ENCODE measurements at regions not wholly inside any gene's neighbourhood (a gene's known extent, or its start where the extent isn't known, plus 50 kb on each side); places are given as distances from the start of the nearest gene placed in this dataset.

GRCh38 chr2:235378246-235378645 lies 115.6 kb upstream of the AGAP1 start:
- Histone ChIP-seq H3K9ac (ENCODE audit: low read depth, low read length) (no peak overlapping the region), H3K4me1 (ENCODE audit: control insufficient read depth, insufficient read depth, low read length) (no peaks in the 10 kb centered on the region), H3K4me3 (ENCODE audit: low read length) (no peak overlapping the region), H3K9me3 (replicated peaks; ENCODE audit: low read length) (no peaks in the 10 kb centered on the region), H3K27me3 (ENCODE audit: control insufficient read depth, insufficient read depth, low read length) (no peaks in the 10 kb centered on the region), H3K36me3 (ENCODE audit: insufficient read depth, low read length) (no peaks in the 10 kb centered on the region), H3K4me2 (ENCODE audit: low read length) (no peak overlapping the region)

- Histone ChIP-seq H3K36me3 (ENCODE audit: insufficient read depth, low read length) (no peaks in the 10 kb centered on the region), H3K4me1 (ENCODE audit: control insufficient read depth, insufficient read depth, low read length) (no peaks in the 10 kb centered on the region), H3K4me3 (ENCODE audit: low read length) (no peak overlapping the region), H3K9me3 (replicated peaks; ENCODE audit: low read length) (no peaks in the 10 kb centered on the region), H3K9ac (ENCODE audit: low read depth, low read length) (no peak overlapping the region), H3K27me3 (ENCODE audit: control insufficient read depth, insufficient read depth, low read length) (no peaks in the 10 kb centered on the region), H3K4me2 (ENCODE audit: low read length) (no peak overlapping the region)
Observed at GRCh38 chr2:235378944-235379343, 114.9 kb upstream of the AGAP1 start.

- Histone ChIP-seq H3K4me3 (ENCODE audit: low read length) (no peak overlapping the region), H3K9ac (ENCODE audit: low read depth, low read length) (no peak overlapping the region), H3K27me3 (ENCODE audit: control insufficient read depth, insufficient read depth, low read length) (no peaks in the 10 kb centered on the region), H3K9me3 (replicated peaks; ENCODE audit: low read length) (no peaks in the 10 kb centered on the region), H3K4me2 (ENCODE audit: low read length) (no peak overlapping the region), H3K4me1 (ENCODE audit: control insufficient read depth, insufficient read depth, low read length) (no peaks in the 10 kb centered on the region), H3K36me3 (ENCODE audit: insufficient read depth, low read length) (no peaks in the 10 kb centered on the region)
Observed at GRCh38 chr2:235381261-235381912, 112.5 kb upstream of the AGAP1 start.

- no peak overlapping the region for H3K4me3 ChIP-seq (ENCODE audit: low read length)
- H3K4me2 ChIP-seq (ENCODE audit: low read length) = no peak overlapping the region
- no peaks in the 10 kb centered on the region for H3K36me3 ChIP-seq (ENCODE audit: insufficient read depth, low read length)
- no peaks in the 10 kb centered on the region for H3K4me1 ChIP-seq (ENCODE audit: control insufficient read depth, insufficient read depth, low read length)
- H3K9ac ChIP-seq (ENCODE audit: low read depth, low read length) = no peak overlapping the region
- no peaks in the 10 kb centered on the region for H3K27me3 ChIP-seq (ENCODE audit: control insufficient read depth, insufficient read depth, low read length)
- H3K9me3 ChIP-seq (replicated peaks; ENCODE audit: low read length) = no peaks in the 10 kb centered on the region
Observed at GRCh38 chr2:235382179-235382578, 111.7 kb upstream of the AGAP1 start.

- Histone ChIP-seq H3K27me3 (ENCODE audit: control insufficient read depth, insufficient read depth, low read length) (no peaks in the 10 kb centered on the region), H3K4me1 (ENCODE audit: control insufficient read depth, insufficient read depth, low read length) (no peaks in the 10 kb centered on the region), H3K4me3 (ENCODE audit: low read length) (no peak overlapping the region), H3K36me3 (ENCODE audit: insufficient read depth, low read length) (no peaks in the 10 kb centered on the region), H3K9ac (ENCODE audit: low read depth, low read length) (no peak overlapping the region), H3K9me3 (replicated peaks; ENCODE audit: low read length) (no peaks in the 10 kb centered on the region), H3K4me2 (ENCODE audit: low read length) (no peak overlapping the region)
Observed at GRCh38 chr2:235382601-235383000, 111.2 kb upstream of the AGAP1 start.

GRCh38 chr2:235383272-235383843 lies 110.5 kb upstream of the AGAP1 start:
- Histone ChIP-seq H3K9ac (ENCODE audit: low read depth, low read length) (no peak overlapping the region), H3K4me1 (ENCODE audit: control insufficient read depth, insufficient read depth, low read length) (no peaks in the 10 kb centered on the region), H3K4me2 (ENCODE audit: low read length) (no peak overlapping the region), H3K9me3 (replicated peaks; ENCODE audit: low read length) (no peaks in the 10 kb centered on the region), H3K36me3 (ENCODE audit: insufficient read depth, low read length) (no peaks in the 10 kb centered on the region), H3K27me3 (ENCODE audit: control insufficient read depth, insufficient read depth, low read length) (peaks cover 2% of the 10 kb centered on the region), H3K4me3 (ENCODE audit: low read length) (no peak overlapping the region)

- H3K4me1 ChIP-seq (ENCODE audit: control insufficient read depth, insufficient read depth, low read length) = no peaks in the 10 kb centered on the region
- no peaks in the 10 kb centered on the region for H3K9me3 ChIP-seq (replicated peaks; ENCODE audit: low read length)
- no peak overlapping the region for H3K9ac ChIP-seq (ENCODE audit: low read depth, low read length)
- no peak overlapping the region for H3K4me2 ChIP-seq (ENCODE audit: low read length)
- peaks cover 4% of the 10 kb centered on the region for H3K27me3 ChIP-seq (ENCODE audit: control insufficient read depth, insufficient read depth, low read length)
- H3K36me3 ChIP-seq (ENCODE audit: insufficient read depth, low read length) = no peaks in the 10 kb centered on the region
- H3K4me3 ChIP-seq (ENCODE audit: low read length) = no peak overlapping the region
Observed at GRCh38 chr2:235384624-235385023, 109.2 kb upstream of the AGAP1 start.

- peaks cover 17% of the 10 kb centered on the region for H3K4me1 ChIP-seq (ENCODE audit: control insufficient read depth, insufficient read depth, low read length)
- peaks cover 7% of the 10 kb centered on the region for H3K27me3 ChIP-seq (ENCODE audit: control insufficient read depth, insufficient read depth, low read length)
- no peak overlapping the region for H3K4me3 ChIP-seq (ENCODE audit: low read length)
- no peaks in the 10 kb centered on the region for H3K9me3 ChIP-seq (replicated peaks; ENCODE audit: low read length)
- no peak overlapping the region for H3K9ac ChIP-seq (ENCODE audit: low read depth, low read length)
- H3K36me3 ChIP-seq (ENCODE audit: insufficient read depth, low read length) = no peaks in the 10 kb centered on the region
- no peak overlapping the region for H3K4me2 ChIP-seq (ENCODE audit: low read length)
Observed at GRCh38 chr2:235389626-235390025, 104.2 kb upstream of the AGAP1 start.

GRCh38 chr2:235390108-235390815 lies 103.6 kb upstream of the AGAP1 start:
- Histone ChIP-seq H3K4me2 (ENCODE audit: low read length) (peak overlapping the region; percentile 45), H3K9ac (ENCODE audit: low read depth, low read length) (no peak overlapping the region), H3K36me3 (ENCODE audit: insufficient read depth, low read length) (no peaks in the 10 kb centered on the region), H3K4me1 (ENCODE audit: control insufficient read depth, insufficient read depth, low read length) (peaks cover 19% of the 10 kb centered on the region), H3K9me3 (replicated peaks; ENCODE audit: low read length) (no peaks in the 10 kb centered on the region), H3K27me3 (ENCODE audit: control insufficient read depth, insufficient read depth, low read length) (peaks cover 7% of the 10 kb centered on the region), H3K4me3 (ENCODE audit: low read length) (no peak overlapping the region)

- Histone ChIP-seq H3K36me3 (ENCODE audit: insufficient read depth, low read length) (no peaks in the 10 kb centered on the region), H3K9ac (ENCODE audit: low read depth, low read length) (no peak overlapping the region), H3K27me3 (ENCODE audit: control insufficient read depth, insufficient read depth, low read length) (peaks cover 7% of the 10 kb centered on the region), H3K4me2 (ENCODE audit: low read length) (peak overlapping the region; percentile 45), H3K4me1 (ENCODE audit: control insufficient read depth, insufficient read depth, low read length) (peaks cover 19% of the 10 kb centered on the region), H3K9me3 (replicated peaks; ENCODE audit: low read length) (no peaks in the 10 kb centered on the region), H3K4me3 (ENCODE audit: low read length) (no peak overlapping the region)
Observed at GRCh38 chr2:235390816-235391194, 103.0 kb upstream of the AGAP1 start.

GRCh38 chr2:235391921-235392615 lies 101.8 kb upstream of the AGAP1 start:
- H3K4me2 ChIP-seq (ENCODE audit: low read length) = no peak overlapping the region
- H3K36me3 ChIP-seq (ENCODE audit: insufficient read depth, low read length) = no peaks in the 10 kb centered on the region
- peaks cover 7% of the 10 kb centered on the region for H3K27me3 ChIP-seq (ENCODE audit: control insufficient read depth, insufficient read depth, low read length)
- H3K4me3 ChIP-seq (ENCODE audit: low read length) = no peak overlapping the region
- peaks cover 19% of the 10 kb centered on the region for H3K4me1 ChIP-seq (ENCODE audit: control insufficient read depth, insufficient read depth, low read length)
- H3K9me3 ChIP-seq (replicated peaks; ENCODE audit: low read length) = no peaks in the 10 kb centered on the region
- H3K9ac ChIP-seq (ENCODE audit: low read depth, low read length) = no peak overlapping the region
